Endodermal cell (in vitro differentiated cells): ENCODE measurements at regions not wholly inside any gene's neighbourhood (a gene's known extent, or its start where the extent isn't known, plus 50 kb on each side); places are given as distances from the start of the nearest gene placed in this dataset.

Experiments used
- DNase-seq: peaks from one replicate; pipeline ENCODE4 v3.0.0-alpha.2; 2017
- H3K27ac ChIP-seq: 2 replicates; pipeline ENCODE4 v1.5.1; 2013; ENCODE audit warnings: mild to moderate bottlenecking, low read depth, low read length, moderate library complexity
- H3K27me3 ChIP-seq: 2 replicates; pipeline ENCODE4 v1.6.1; 2013; ENCODE audit warnings: mild to moderate bottlenecking, low read length, moderate library complexity; ENCODE audit not compliant: insufficient read depth, control insufficient read depth, poor library complexity, severe bottlenecking
- H3K36me3 ChIP-seq: 2 replicates; pipeline ENCODE4 v1.7.0; 2013; ENCODE audit warnings: mild to moderate bottlenecking, low read length, moderate library complexity; ENCODE audit not compliant: control insufficient read depth, insufficient read depth
- H3K4me1 ChIP-seq: one replicate; pipeline ENCODE4 v1.7.0; 2013; ENCODE audit warnings: low read length; ENCODE audit not compliant: control insufficient read depth, insufficient read depth
- H3K4me3 ChIP-seq: 2 replicates; pipeline ENCODE4 v1.5.1; 2013; ENCODE audit warnings: mild to moderate bottlenecking, low read length, moderate library complexity
- H3K9ac ChIP-seq: 2 replicates; pipeline ENCODE4 v1.6.1; 2013; ENCODE audit warnings: mild to moderate bottlenecking, low read length, moderate library complexity; ENCODE audit not compliant: poor library complexity, severe bottlenecking; ENCODE audit errors: extremely low read depth
- H3K9me3 ChIP-seq: 2 replicates; pipeline ENCODE4 v1.6.1; 2013; ENCODE audit warnings: mild to moderate bottlenecking, low read length, moderate library complexity; ENCODE audit not compliant: control insufficient read depth
- H3K27ac Mint-ChIP-seq: 2 replicates; pipeline ENCODE4 v1.8.0; 2020; ENCODE audit warnings: mixed read lengths
- H3K27me3 Mint-ChIP-seq: 2 replicates; pipeline ENCODE4 v1.8.0; 2021; ENCODE audit warnings: mild to moderate bottlenecking, mixed read lengths; ENCODE audit not compliant: insufficient read depth
- H3K36me3 Mint-ChIP-seq: 2 replicates; pipeline ENCODE4 v1.8.0; 2020; ENCODE audit warnings: low read depth, mixed read lengths
- H3K4me1 Mint-ChIP-seq: 2 replicates; pipeline ENCODE4 v1.8.0; 2020; ENCODE audit warnings: mixed read lengths
- H3K4me3 Mint-ChIP-seq: 2 replicates; pipeline ENCODE4 v1.8.0; 2020; ENCODE audit warnings: mild to moderate bottlenecking, moderate library complexity, mixed read lengths
- H3K9me3 Mint-ChIP-seq: 2 replicates; pipeline ENCODE4 v1.8.0; 2020; ENCODE audit warnings: mild to moderate bottlenecking, mixed read lengths
- CTCF ChIP-seq: fragments of 200-600 bp; sonication (generic); conservative IDR thresholded peaks from 2 replicates; pipeline ENCODE4 v1.5.0; 2021; ENCODE audit warnings: antibody characterized with exemption, mild to moderate bottlenecking
- WGBS, 2 experiments: methylation state at CpG; one replicate each; pipeline versions ENCODE4 v1.1.5 to v1.1.7; 2013; ENCODE audit warnings: missing lambda C conversion rate in 2 of 2, mixed read lengths in 1 of 2; ENCODE audit not compliant: insufficient coverage in 1 of 2, insufficient read length in 1 of 2; 5-methylcytosine and 5-hydroxymethylcytosine counted together

GRCh38 chr1:198099755-198100154, 57.0 kb upstream of the NEK7 start:
- no peaks in the 10 kb centered on the region for H3K36me3 Mint-ChIP-seq
- Histone ChIP-seq H3K27ac (no peak overlapping the region), H3K27me3 (no peaks in the 10 kb centered on the region), H3K9me3 (no peaks in the 10 kb centered on the region), H3K4me3 (no peak overlapping the region), H3K4me1 (no peaks in the 10 kb centered on the region), H3K9ac (no peak overlapping the region), H3K36me3 (no peaks in the 10 kb centered on the region)
- no peak overlapping the region for H3K4me3 Mint-ChIP-seq
- H3K27me3 Mint-ChIP-seq = no peaks in the 10 kb centered on the region
- TF ChIP-seq CTCF = no peak
- no peaks in the 10 kb centered on the region for H3K4me1 Mint-ChIP-seq
- no peak overlapping the region for H3K27ac Mint-ChIP-seq
- no peaks in the 10 kb centered on the region for H3K9me3 Mint-ChIP-seq
- no peak for DNase-seq

- Histone ChIP-seq H3K27me3 (no peaks in the 10 kb centered on the region), H3K27ac (no peak overlapping the region), H3K4me3 (no peak overlapping the region), H3K9me3 (no peaks in the 10 kb centered on the region), H3K36me3 (no peaks in the 10 kb centered on the region), H3K4me1 (no peaks in the 10 kb centered on the region), H3K9ac (no peak overlapping the region)
- Mint-ChIP-seq H3K27ac (no peak overlapping the region), H3K4me1 (no peaks in the 10 kb centered on the region), H3K36me3 (no peaks in the 10 kb centered on the region), H3K27me3 (no peaks in the 10 kb centered on the region), H3K4me3 (no peak overlapping the region), H3K9me3 (no peaks in the 10 kb centered on the region)
- TF ChIP-seq CTCF = no peak
- WGBS, 2 experiments = 93 to 98% methylated on average over 3 to 4 of the region's 4 CpGs
- DNase-seq = no peak
Measured at GRCh38 chr1:198101716-198102453, 54.9 kb upstream of the NEK7 start.

GRCh38 chr1:198102454-198102827, 54.4 kb upstream of the NEK7 start:
- no peak for TF ChIP-seq CTCF
- no peak for DNase-seq

More at GRCh38 chr1:198102454-198102827, 54.4 kb upstream of the NEK7 start:
- no peaks in the 10 kb centered on the region for H3K9me3 Mint-ChIP-seq
- Histone ChIP-seq H3K4me1 (no peaks in the 10 kb centered on the region), H3K27me3 (no peaks in the 10 kb centered on the region), H3K27ac (no peak overlapping the region), H3K9me3 (no peaks in the 10 kb centered on the region), H3K36me3 (no peaks in the 10 kb centered on the region), H3K4me3 (no peak overlapping the region), H3K9ac (no peak overlapping the region)
- WGBS, 2 experiments = 80 to 83% methylated on average over 1 of the region's 1 CpG
- no peaks in the 10 kb centered on the region for H3K36me3 Mint-ChIP-seq
- H3K27me3 Mint-ChIP-seq = no peaks in the 10 kb centered on the region
- no peak overlapping the region for H3K27ac Mint-ChIP-seq
- H3K4me1 Mint-ChIP-seq = peaks cover 4% of the 10 kb centered on the region
- H3K4me3 Mint-ChIP-seq = no peak overlapping the region
